HFF-Myc (cell line): ENCODE measurements at regions not wholly inside any gene's neighbourhood (a gene's known extent, or its start where the extent isn't known, plus 50 kb on each side); places are given as distances from the start of the nearest gene placed in this dataset.

Source experiments
- DNase-seq: peaks from one replicate; pipeline ENCODE4 v3.0.0-alpha.2; 2011; ENCODE audit warnings: low read depth; ENCODE audit errors: extremely low read depth
- H3K4me3 ChIP-seq: replicated peaks from 2 replicates; pipeline ENCODE4 v1.5.1; 2011; ENCODE audit warnings: low read depth, mild to moderate bottlenecking, control low read depth, low read length
- TF ChIP-seq, protein P1 (sequence below): IDR thresholded peaks from 2 replicates; pipeline ENCODE4 v1.5.1; 2012; ENCODE audit warnings: mild to moderate bottlenecking, low read depth, low read length, control low read depth; ENCODE audit errors: missing control alignments

- H3K4me3 ChIP-seq = no peak overlapping the region
- TF ChIP-seq, protein P1, sequence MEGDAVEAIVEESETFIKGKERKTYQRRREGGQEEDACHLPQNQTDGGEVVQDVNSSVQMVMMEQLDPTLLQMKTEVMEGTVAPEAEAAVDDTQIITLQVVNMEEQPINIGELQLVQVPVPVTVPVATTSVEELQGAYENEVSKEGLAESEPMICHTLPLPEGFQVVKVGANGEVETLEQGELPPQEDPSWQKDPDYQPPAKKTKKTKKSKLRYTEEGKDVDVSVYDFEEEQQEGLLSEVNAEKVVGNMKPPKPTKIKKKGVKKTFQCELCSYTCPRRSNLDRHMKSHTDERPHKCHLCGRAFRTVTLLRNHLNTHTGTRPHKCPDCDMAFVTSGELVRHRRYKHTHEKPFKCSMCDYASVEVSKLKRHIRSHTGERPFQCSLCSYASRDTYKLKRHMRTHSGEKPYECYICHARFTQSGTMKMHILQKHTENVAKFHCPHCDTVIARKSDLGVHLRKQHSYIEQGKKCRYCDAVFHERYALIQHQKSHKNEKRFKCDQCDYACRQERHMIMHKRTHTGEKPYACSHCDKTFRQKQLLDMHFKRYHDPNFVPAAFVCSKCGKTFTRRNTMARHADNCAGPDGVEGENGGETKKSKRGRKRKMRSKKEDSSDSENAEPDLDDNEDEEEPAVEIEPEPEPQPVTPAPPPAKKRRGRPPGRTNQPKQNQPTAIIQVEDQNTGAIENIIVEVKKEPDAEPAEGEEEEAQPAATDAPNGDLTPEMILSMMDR = no peak
- no peak for DNase-seq
Observed at GRCh38 chr1:195964516-195964915, 643.7 kb downstream of the KCNT2 start.

- H3K4me3 ChIP-seq = no peak overlapping the region
- DNase-seq = no peak
- TF ChIP-seq, protein P1 = no peak
Observed at GRCh38 chr1:195962051-195962450, 646.2 kb downstream of the KCNT2 start.

- no peak for DNase-seq
- H3K4me3 ChIP-seq = no peak overlapping the region
- TF ChIP-seq, protein P1 = no peak
Observed at GRCh38 chr1:195960580-195960979, 647.7 kb downstream of the KCNT2 start.

DNA sequence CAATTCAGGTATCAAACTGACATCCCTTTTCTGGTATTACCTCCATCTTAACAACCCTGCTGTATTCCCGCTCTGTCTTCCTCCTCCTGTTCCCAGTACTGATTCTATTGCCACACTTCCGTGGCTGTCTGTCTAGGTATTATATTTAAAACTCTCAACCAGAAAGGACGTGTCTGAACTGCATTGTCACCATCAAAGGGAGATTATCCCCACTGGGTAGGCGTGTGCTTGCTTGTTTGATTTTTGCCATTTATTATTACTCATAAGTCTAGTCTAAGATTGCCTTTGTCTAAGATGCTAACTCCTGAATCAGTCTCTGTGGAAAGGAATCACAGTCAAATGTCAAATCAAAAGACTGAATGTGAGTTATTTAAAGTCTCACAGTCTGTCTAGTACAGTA is 650.1 kb downstream of the KCNT2 start:
- DNase-seq = no peak
- H3K4me3 ChIP-seq = no peak overlapping the region
- TF ChIP-seq, protein P1 = no peak

DNA sequence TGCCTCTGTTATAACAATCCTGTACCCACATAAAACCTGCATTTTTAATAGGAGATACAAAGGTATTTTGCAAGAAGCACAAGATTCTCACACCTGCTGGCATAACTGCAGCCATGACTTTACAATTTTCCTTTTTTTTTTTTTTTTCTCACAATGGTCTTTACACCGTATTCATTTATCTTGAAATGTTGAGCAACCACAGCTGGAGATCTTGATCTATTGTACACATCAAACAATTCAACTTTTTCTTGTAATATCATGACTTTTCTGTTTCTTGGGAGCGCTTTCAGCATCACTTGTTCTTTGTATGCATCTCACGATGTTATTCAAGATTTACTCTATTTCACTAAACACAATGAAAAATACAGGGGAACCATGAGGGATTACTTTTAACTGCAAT is 651.4 kb downstream of the KCNT2 start:
- H3K4me3 ChIP-seq = no peak overlapping the region
- TF ChIP-seq, protein P1 = no peak

DNA sequence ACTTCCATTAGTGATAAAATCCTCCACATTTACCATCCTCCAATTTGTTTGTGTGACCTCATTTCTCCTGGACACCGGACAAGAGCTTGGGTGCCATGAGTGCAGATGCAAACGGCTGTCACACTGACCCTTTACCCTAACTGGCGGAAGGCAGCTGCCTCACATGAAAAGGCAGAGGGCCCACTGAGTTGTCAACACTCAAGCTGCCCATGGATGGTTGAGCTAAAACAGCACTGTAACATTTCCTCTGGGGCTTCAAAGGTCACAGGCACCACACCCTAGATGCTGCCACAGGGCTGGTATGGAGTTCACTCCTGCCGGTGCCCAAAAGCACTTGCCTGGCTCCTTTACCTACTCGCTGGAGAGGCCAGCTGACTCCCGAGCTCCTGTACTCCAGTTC is 653.4 kb downstream of the KCNT2 start:
- H3K4me3 ChIP-seq = no peak overlapping the region
- DNase-seq = no peak
- TF ChIP-seq, protein P1 = no peak

More for the DNA sequence above, 651.4 kb downstream of the KCNT2 start:
- no peak for DNase-seq

DNA sequence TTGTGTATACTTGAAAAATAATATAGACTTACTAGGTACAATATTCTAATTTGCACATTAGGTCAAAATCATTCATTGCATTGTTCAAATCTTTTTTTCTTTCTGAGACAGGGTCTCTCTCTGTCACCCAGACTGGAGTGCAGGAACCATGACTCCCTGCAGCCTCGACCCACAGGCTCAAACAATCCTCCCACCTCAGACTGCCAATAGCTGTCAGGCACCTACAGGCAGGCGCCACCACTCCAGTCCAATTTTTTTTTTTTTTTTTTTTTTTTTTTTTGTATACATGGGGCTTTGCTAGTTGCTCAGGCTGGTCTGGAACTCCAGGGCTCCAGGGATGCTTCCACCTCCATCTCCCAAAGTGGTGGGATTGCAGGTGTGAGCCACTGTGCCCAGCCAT is 656.9 kb downstream of the KCNT2 start:
- H3K4me3 ChIP-seq = no peak overlapping the region
- TF ChIP-seq, protein P1 = no peak
- DNase-seq = no peak
